Smooth muscle cell (in vitro differentiated cells): ENCODE measurements at regions not wholly inside any gene's neighbourhood (a gene's known extent, or its start where the extent isn't known, plus 50 kb on each side); places are given as distances from the start of the nearest gene placed in this dataset.

Source experiments
- DNase-seq: peaks from one replicate; lab custom pipeline; 2025; ENCODE audit not compliant: unreplicated experiment; lab: John Stamatoyannopoulos, UW
- H2AFZ ChIP-seq: fragments of 200-600 bp; sonication (generic); 2 replicates; pipeline ENCODE4 v1.6.0; 2016; ENCODE audit warnings: antibody characterized with exemption, low read depth, mild to moderate bottlenecking
- H3F3A ChIP-seq: fragments of 200-600 bp; sonication (generic); 2 replicates; pipeline ENCODE4 v1.6.0; 2017; ENCODE audit warnings: antibody characterized with exemption, low read depth
- H3K27ac ChIP-seq: fragments of 200-600 bp; sonication (generic); 2 replicates; pipeline ENCODE4 v1.5.1; 2016; ENCODE audit warnings: low read depth, mild to moderate bottlenecking
- H3K27me3 ChIP-seq: fragments of 200-600 bp; sonication (generic); 2 replicates; pipeline ENCODE4 v1.6.1; 2016; ENCODE audit warnings: low read depth, mild to moderate bottlenecking
- H3K36me3 ChIP-seq: fragments of 200-600 bp; sonication (generic); 2 replicates; pipeline ENCODE4 v1.5.1; 2016; ENCODE audit warnings: low read depth
- H3K4me1 ChIP-seq: fragments of 200-600 bp; sonication (generic); 2 replicates; pipeline ENCODE4 v1.5.1; 2016; ENCODE audit warnings: low read depth
- H3K4me2 ChIP-seq: fragments of 200-600 bp; sonication (generic); 2 replicates; pipeline ENCODE4 v1.6.0; 2016; ENCODE audit warnings: mild to moderate bottlenecking
- H3K4me3 ChIP-seq: fragments of 200-600 bp; sonication (generic); 2 replicates; pipeline ENCODE4 v1.5.1; 2016; ENCODE audit warnings: mild to moderate bottlenecking
- H3K79me2 ChIP-seq: fragments of 200-600 bp; sonication (generic); 2 replicates; pipeline ENCODE4 v1.6.0; 2016; ENCODE audit warnings: low read depth, mild to moderate bottlenecking
- H3K9ac ChIP-seq: fragments of 200-600 bp; sonication (generic); 2 replicates; pipeline ENCODE4 v1.6.0; 2016; ENCODE audit warnings: low read depth
- H3K9me3 ChIP-seq: fragments of 200-600 bp; sonication (generic); replicated peaks from 2 replicates; pipeline ENCODE4 v1.5.1; 2016; ENCODE audit warnings: low read depth
- H4K20me1 ChIP-seq: fragments of 200-600 bp; sonication (generic); 2 replicates; pipeline ENCODE4 v1.6.0; 2016; ENCODE audit warnings: low read depth
- CTCF ChIP-seq: fragments of 200-600 bp; sonication (generic); IDR thresholded peaks from 2 replicates; pipeline ENCODE4 v1.5.1; 2017; ENCODE audit warnings: borderline replicate concordance, mild to moderate bottlenecking, antibody characterized with exemption; ENCODE audit not compliant: insufficient read depth, poor library complexity, severe bottlenecking
- WGBS: methylation state at CpG from one replicate; pipeline ENCODE4 v1.1.7; 2016; ENCODE audit warnings: low lambda C conversion rate; 5-methylcytosine and 5-hydroxymethylcytosine counted together

GRCh38 chr9:28779243-28779642, 1206.0 kb upstream of the C9orf72 start:
- H3K9me3 ChIP-seq, result no peaks in the 10 kb centered on the region
- no peak for DNase-seq

GRCh38 chr9:28781481-28781880, 1208.2 kb upstream of the C9orf72 start:
- Histone ChIP-seq H3F3A (no peaks in the 10 kb centered on the region), H3K4me1 (no peaks in the 10 kb centered on the region), H3K27ac (no peak overlapping the region)

More at GRCh38 chr9:28779243-28779642, 1206.0 kb upstream of the C9orf72 start:
- Histone ChIP-seq H3K27ac (peak overlapping the region; percentile 17), H3K79me2 (no peaks in the 10 kb centered on the region), H3K4me1 (no peaks in the 10 kb centered on the region), H3K27me3 (no peaks in the 10 kb centered on the region), H2AFZ (no peak overlapping the region), H3K4me2 (no peak overlapping the region), H4K20me1 (no peaks in the 10 kb centered on the region), H3K9ac (no peak overlapping the region), H3F3A (no peaks in the 10 kb centered on the region), H3K4me3 (no peak overlapping the region), H3K36me3 (no peaks in the 10 kb centered on the region)
- no peak for TF ChIP-seq CTCF

GRCh38 chr9:28782630-28783029, 1209.3 kb upstream of the C9orf72 start:
- H3K9me3 ChIP-seq, result no peaks in the 10 kb centered on the region
- H3K36me3 ChIP-seq, result no peaks in the 10 kb centered on the region
- no peak overlapping the region for H3K4me3 ChIP-seq
- H3K4me2 ChIP-seq, result no peak overlapping the region
- H3K27me3 ChIP-seq, result no peaks in the 10 kb centered on the region
- no peak overlapping the region for H3K27ac ChIP-seq
- no peaks in the 10 kb centered on the region for H3F3A ChIP-seq
- 97% methylated on average over 1 of the region's 1 CpG for WGBS
- no peak for DNase-seq
- no peak overlapping the region for H2AFZ ChIP-seq
- no peaks in the 10 kb centered on the region for H4K20me1 ChIP-seq
- no peaks in the 10 kb centered on the region for H3K4me1 ChIP-seq
- no peak for TF ChIP-seq CTCF
- no peaks in the 10 kb centered on the region for H3K79me2 ChIP-seq
- no peak overlapping the region for H3K9ac ChIP-seq

More at GRCh38 chr9:28781481-28781880, 1208.2 kb upstream of the C9orf72 start:
- no peak for DNase-seq
- no peaks in the 10 kb centered on the region for H3K79me2 ChIP-seq
- H3K4me2 ChIP-seq, result no peak overlapping the region
- no peak overlapping the region for H2AFZ ChIP-seq
- no peak for TF ChIP-seq CTCF
- no peaks in the 10 kb centered on the region for H3K36me3 ChIP-seq
- no peaks in the 10 kb centered on the region for H4K20me1 ChIP-seq
- no peaks in the 10 kb centered on the region for H3K9me3 ChIP-seq
- H3K4me3 ChIP-seq, result no peak overlapping the region
- H3K9ac ChIP-seq, result no peak overlapping the region
- H3K27me3 ChIP-seq, result no peaks in the 10 kb centered on the region

GRCh38 chr9:28792716-28793115, 1219.4 kb upstream of the C9orf72 start:
- no peak overlapping the region for H2AFZ ChIP-seq
- H3F3A ChIP-seq, result no peaks in the 10 kb centered on the region
- H3K36me3 ChIP-seq, result no peaks in the 10 kb centered on the region
- H3K4me3 ChIP-seq, result no peak overlapping the region
- H3K4me1 ChIP-seq, result no peaks in the 10 kb centered on the region
- no peaks in the 10 kb centered on the region for H3K9me3 ChIP-seq
- H4K20me1 ChIP-seq, result no peaks in the 10 kb centered on the region
- no peak for TF ChIP-seq CTCF
- no peak for DNase-seq
- H3K27ac ChIP-seq, result no peak overlapping the region
- H3K4me2 ChIP-seq, result no peak overlapping the region
- no peaks in the 10 kb centered on the region for H3K79me2 ChIP-seq
- no peaks in the 10 kb centered on the region for H3K27me3 ChIP-seq
- no peak overlapping the region for H3K9ac ChIP-seq
